Hepatocyte (in vitro differentiated cells): ENCODE measurements at regions not wholly inside any gene's neighbourhood (a gene's known extent, or its start where the extent isn't known, plus 50 kb on each side); places are given as distances from the start of the nearest gene placed in this dataset.

Experiments
- DNase-seq: peaks from one replicate; pipeline ENCODE4 v3.0.0-alpha.2; 2016; ENCODE audit warnings: low spot score
- H2AFZ ChIP-seq: fragments of 200-600 bp; sonication (generic); 2 replicates; pipeline ENCODE4 v1.6.0; 2016; ENCODE audit warnings: antibody characterized with exemption, mild to moderate bottlenecking
- H3K27ac ChIP-seq: fragments of 200-600 bp; sonication (generic); 2 replicates; pipeline ENCODE4 v1.5.1; 2016; ENCODE audit warnings: mild to moderate bottlenecking
- H3K27me3 ChIP-seq: fragments of 200-600 bp; sonication (generic); 2 replicates; pipeline ENCODE4 v1.6.1; 2016
- H3K36me3 ChIP-seq: fragments of 200-600 bp; sonication (generic); replicated peaks from 2 replicates; pipeline ENCODE4 v1.5.1; 2016; ENCODE audit warnings: low read depth; ENCODE audit not compliant: insufficient read depth
- H3K4me1 ChIP-seq: fragments of 200-600 bp; sonication (generic); 2 replicates; pipeline ENCODE4 v1.5.1; 2016; ENCODE audit warnings: mild to moderate bottlenecking, moderate library complexity; ENCODE audit not compliant: insufficient read depth
- H3K4me2 ChIP-seq: fragments of 200-600 bp; sonication (generic); 2 replicates; pipeline ENCODE4 v1.6.0; 2016
- H3K4me3 ChIP-seq: fragments of 200-600 bp; sonication (generic); 2 replicates; pipeline ENCODE4 v1.5.1; 2016; ENCODE audit warnings: mild to moderate bottlenecking
- H3K79me2 ChIP-seq: fragments of 200-600 bp; sonication (generic); 2 replicates; pipeline ENCODE4 v1.6.0; 2017; ENCODE audit warnings: mild to moderate bottlenecking
- H3K9me2 ChIP-seq: fragments of 200-600 bp; sonication (generic); replicated peaks from 2 replicates; pipeline ENCODE4 v1.6.0; 2017; ENCODE audit warnings: mild to moderate bottlenecking; ENCODE audit not compliant: insufficient read depth
- H3K9me3 ChIP-seq: fragments of 200-600 bp; sonication (generic); 2 replicates; pipeline ENCODE4 v1.5.1; 2016; ENCODE audit warnings: low read depth, mild to moderate bottlenecking
- H4K20me1 ChIP-seq: fragments of 200-600 bp; sonication (generic); 2 replicates; pipeline ENCODE4 v1.6.0; 2016; ENCODE audit warnings: mild to moderate bottlenecking; ENCODE audit not compliant: insufficient read depth, poor library complexity, severe bottlenecking
- EZH2 ChIP-seq: fragments of 200-600 bp; sonication (generic); IDR thresholded peaks from 2 replicates; pipeline ENCODE4 v1.6.1; 2016; ENCODE audit warnings: antibody characterized with exemption, mild to moderate bottlenecking, borderline replicate concordance
- EZH2phosphoT487 ChIP-seq: fragments of 200-600 bp; sonication (generic); IDR thresholded peaks from one replicate; pipeline ENCODE4 v1.6.1; 2018; ENCODE audit warnings: antibody characterized with exemption, mild to moderate bottlenecking, low read depth, moderate library complexity; ENCODE audit not compliant: unreplicated experiment, severe bottlenecking
- WGBS: methylation state at CpG from one replicate; pipeline ENCODE4 v1.1.6; 2016; ENCODE audit warnings: low lambda C conversion rate; ENCODE audit errors: missing lambda C conversion rate; 5-methylcytosine and 5-hydroxymethylcytosine counted together
- TF ChIP-seq, protein P1 (sequence below): fragments of 200-600 bp; sonication (generic); IDR thresholded peaks from 2 replicates; pipeline ENCODE4 v1.5.1; 2016; ENCODE audit warnings: antibody characterized with exemption, mild to moderate bottlenecking; ENCODE audit not compliant: poor library complexity

DNA sequence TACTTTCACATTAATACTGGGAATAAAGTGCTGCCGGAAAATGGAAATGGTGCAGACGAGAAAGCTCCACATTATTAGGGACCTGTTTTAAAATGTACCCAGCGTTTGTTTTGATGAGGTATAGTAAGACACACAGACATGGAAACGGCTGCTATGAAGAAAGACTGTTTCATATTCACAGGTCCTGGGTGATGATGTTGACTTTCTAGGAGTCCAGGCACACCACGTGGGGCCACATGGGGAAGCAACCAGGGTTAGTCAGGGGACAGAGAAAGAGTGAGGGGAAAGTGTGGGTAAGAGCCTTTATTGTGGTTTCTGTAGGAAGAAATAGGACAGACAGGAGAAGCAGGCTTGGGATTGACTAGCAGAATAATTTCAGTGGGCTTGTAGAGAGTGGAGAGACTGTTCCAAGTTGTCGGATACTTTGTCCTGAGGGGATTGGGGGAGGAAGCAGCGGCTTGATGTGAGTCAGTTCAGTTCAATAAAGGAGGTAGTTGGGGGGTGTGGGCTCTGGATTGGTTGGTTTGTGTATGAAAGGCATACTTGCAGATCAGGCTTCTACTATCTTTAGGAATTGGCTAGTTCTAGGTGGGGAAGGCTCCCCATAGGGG lies 112.0 kb upstream of the MCHR2 start:
- H3K36me3 ChIP-seq = no peaks in the 10 kb centered on the region
- no peak overlapping the region for H3K4me2 ChIP-seq
- no peaks in the 10 kb centered on the region for H3K79me2 ChIP-seq
- H2AFZ ChIP-seq = no peak overlapping the region
- H3K9me3 ChIP-seq = no peaks in the 10 kb centered on the region
- H3K27ac ChIP-seq = no peak overlapping the region
- H3K9me2 ChIP-seq = no peaks in the 10 kb centered on the region
- WGBS = 69% methylated on average over 7 of the region's 7 CpGs
- DNase-seq = no peak
- peaks cover 4% of the 10 kb centered on the region for H3K27me3 ChIP-seq
- no peaks in the 10 kb centered on the region for H3K4me1 ChIP-seq
- TF ChIP-seq EZH2 (no peak), EZH2phosphoT487 (no peak)
- TF ChIP-seq, protein P1, sequence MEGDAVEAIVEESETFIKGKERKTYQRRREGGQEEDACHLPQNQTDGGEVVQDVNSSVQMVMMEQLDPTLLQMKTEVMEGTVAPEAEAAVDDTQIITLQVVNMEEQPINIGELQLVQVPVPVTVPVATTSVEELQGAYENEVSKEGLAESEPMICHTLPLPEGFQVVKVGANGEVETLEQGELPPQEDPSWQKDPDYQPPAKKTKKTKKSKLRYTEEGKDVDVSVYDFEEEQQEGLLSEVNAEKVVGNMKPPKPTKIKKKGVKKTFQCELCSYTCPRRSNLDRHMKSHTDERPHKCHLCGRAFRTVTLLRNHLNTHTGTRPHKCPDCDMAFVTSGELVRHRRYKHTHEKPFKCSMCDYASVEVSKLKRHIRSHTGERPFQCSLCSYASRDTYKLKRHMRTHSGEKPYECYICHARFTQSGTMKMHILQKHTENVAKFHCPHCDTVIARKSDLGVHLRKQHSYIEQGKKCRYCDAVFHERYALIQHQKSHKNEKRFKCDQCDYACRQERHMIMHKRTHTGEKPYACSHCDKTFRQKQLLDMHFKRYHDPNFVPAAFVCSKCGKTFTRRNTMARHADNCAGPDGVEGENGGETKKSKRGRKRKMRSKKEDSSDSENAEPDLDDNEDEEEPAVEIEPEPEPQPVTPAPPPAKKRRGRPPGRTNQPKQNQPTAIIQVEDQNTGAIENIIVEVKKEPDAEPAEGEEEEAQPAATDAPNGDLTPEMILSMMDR = no peak
- H4K20me1 ChIP-seq = no peaks in the 10 kb centered on the region
- H3K4me3 ChIP-seq = no peak overlapping the region

GRCh38 chr6:100105138-100105537 lies 111.1 kb upstream of the MCHR2 start:
- H3K4me1 ChIP-seq = no peaks in the 10 kb centered on the region
- H4K20me1 ChIP-seq = no peaks in the 10 kb centered on the region
- no peaks in the 10 kb centered on the region for H3K79me2 ChIP-seq
- H2AFZ ChIP-seq = no peak overlapping the region
- H3K4me2 ChIP-seq = no peak overlapping the region
- no peaks in the 10 kb centered on the region for H3K36me3 ChIP-seq
- whole genome bisulfite sequencing = 83% methylated on average over 3 of the region's 3 CpGs
- H3K9me3 ChIP-seq = no peaks in the 10 kb centered on the region
- H3K4me3 ChIP-seq = no peak overlapping the region
- no peak for DNase-seq
- peaks cover 4% of the 10 kb centered on the region for H3K27me3 ChIP-seq
- H3K9me2 ChIP-seq = no peaks in the 10 kb centered on the region
- TF ChIP-seq, protein P1 = no peak
- no peak for TF ChIP-seq EZH2
- TF ChIP-seq EZH2phosphoT487 = no peak
- H3K27ac ChIP-seq = no peak overlapping the region

- TF ChIP-seq EZH2 = no peak
- no peak for TF ChIP-seq EZH2phosphoT487
- TF ChIP-seq, protein P1 = no peak
- Histone ChIP-seq H3K27ac (no peak overlapping the region), H2AFZ (no peak overlapping the region), H3K4me3 (no peak overlapping the region), H3K9me2 (no peaks in the 10 kb centered on the region), H3K36me3 (no peaks in the 10 kb centered on the region), H3K27me3 (peaks cover 4% of the 10 kb centered on the region), H4K20me1 (no peaks in the 10 kb centered on the region), H3K79me2 (no peaks in the 10 kb centered on the region), H3K4me1 (no peaks in the 10 kb centered on the region), H3K9me3 (no peaks in the 10 kb centered on the region), H3K4me2 (no peak overlapping the region)
- no peak for DNase-seq
- WGBS = 91% methylated on average over 2 of the region's 2 CpGs
These were observed 109.9 kb upstream of the MCHR2 start for GRCh38 chr6:100103931-100104330.
